ENCODE measurements at regions not wholly inside any gene's neighbourhood (a gene's known extent, or its start where the extent isn't known, plus 50 kb on each side); places are given as distances from the start of the nearest gene placed in this dataset.

GRCh38 chr4:123744664-123745290 lies 348.2 kb downstream of the SPRY1 start:
- DNase-seq (ENCODE audit: low spot score) = no peak

DNA sequence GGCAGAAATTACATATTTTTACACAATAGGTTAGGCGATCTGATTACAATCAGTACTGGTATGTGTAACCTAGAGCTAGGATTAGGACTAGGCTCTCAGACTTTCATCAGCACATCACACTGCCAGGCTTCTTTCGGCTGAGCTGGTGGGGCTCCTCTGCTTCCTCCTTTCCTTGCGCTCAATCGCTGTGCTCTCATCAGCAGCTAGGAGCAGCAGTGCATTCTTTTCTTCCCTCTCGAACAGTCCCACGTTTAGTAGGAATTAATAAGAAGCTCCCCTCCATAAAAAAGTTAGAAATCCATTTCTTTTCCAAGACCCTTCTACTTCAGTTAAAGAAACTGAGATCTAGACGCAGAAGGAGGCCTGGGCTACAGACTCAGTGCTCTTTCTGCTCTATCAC lies 350.4 kb downstream of the SPRY1 start:
- DNase-seq (ENCODE audit: low spot score) = no peak

DNA sequence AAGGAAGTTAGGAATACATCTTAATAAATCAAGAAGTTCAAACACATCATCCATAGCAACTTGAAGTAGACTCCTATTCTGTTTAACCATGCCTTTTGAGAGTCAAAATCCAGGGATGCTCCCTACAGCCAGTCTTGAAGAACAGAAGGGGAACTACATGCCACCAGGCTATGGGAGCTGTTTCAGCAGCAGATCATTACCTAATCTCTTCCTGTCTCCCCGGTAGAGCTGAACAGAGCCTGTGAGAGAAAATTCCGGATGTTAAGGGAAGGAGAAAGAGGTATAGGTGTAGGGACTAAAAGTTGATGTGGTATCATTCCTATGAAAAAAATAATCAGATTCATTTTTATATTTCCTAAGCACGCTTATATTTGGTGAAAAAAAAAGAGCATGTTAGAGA lies 352.2 kb downstream of the SPRY1 start:
- no peak for DNase-seq (ENCODE audit: low spot score)

GRCh38 chr4:123749383-123749782 lies 352.8 kb downstream of the SPRY1 start:
- DNase-seq (ENCODE audit: low spot score) = no peak

GRCh38 chr4:123750044-123750443 lies 353.4 kb downstream of the SPRY1 start:
- DNase-seq (ENCODE audit: low spot score) = no peak

- DNase-seq (ENCODE audit: low spot score) = no peak
These were observed 359.1 kb downstream of the SPRY1 start for GRCh38 chr4:123755655-123756054.

DNA sequence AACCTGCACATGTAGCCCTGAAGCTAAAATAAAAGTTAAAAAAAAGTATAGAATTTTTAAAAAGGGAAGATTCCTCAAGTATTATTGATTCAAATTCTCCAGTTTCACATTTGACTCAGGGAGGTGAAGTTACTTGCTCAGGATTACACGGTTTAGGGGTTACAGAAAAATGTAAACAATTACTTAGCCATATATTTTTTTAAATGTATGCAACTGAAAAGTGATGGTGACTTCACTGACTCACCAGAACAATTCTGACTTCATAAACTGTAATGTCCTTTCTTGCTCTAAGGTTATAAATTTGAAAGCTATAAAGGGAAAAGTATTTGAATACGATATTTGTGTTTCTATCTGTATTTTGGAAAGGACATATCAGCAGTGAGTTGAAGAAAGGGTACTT lies 371.2 kb downstream of the SPRY1 start:
- no peak for DNase-seq (ENCODE audit: low spot score)

DNA sequence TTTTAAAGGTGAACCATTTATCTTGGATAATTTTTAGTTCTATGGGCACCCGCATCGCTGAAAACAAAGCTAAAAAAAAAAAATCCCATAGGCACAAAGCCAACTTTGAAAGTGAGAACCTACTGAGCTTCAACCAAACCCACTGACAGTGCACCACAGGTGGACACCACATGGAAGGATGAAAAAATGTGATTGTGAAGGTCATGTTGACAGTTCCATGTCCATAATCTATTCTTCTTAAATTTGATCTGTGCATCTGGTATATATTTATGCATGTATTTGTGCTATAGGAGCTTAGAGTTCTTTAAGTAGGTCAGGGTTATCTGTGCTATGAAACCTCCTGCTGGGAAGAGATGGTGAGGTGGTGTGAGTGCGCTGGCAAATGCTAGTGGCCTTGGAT lies 374.3 kb downstream of the SPRY1 start:
- no peak for DNase-seq (ENCODE audit: low spot score)

GRCh38 chr4:123776267-123776666 lies 379.7 kb downstream of the SPRY1 start:
- no peak for DNase-seq (ENCODE audit: low spot score)

- no peak for DNase-seq (ENCODE audit: low spot score)
These were observed 380.8 kb downstream of the SPRY1 start for GRCh38 chr4:123777373-123777772.

DNA sequence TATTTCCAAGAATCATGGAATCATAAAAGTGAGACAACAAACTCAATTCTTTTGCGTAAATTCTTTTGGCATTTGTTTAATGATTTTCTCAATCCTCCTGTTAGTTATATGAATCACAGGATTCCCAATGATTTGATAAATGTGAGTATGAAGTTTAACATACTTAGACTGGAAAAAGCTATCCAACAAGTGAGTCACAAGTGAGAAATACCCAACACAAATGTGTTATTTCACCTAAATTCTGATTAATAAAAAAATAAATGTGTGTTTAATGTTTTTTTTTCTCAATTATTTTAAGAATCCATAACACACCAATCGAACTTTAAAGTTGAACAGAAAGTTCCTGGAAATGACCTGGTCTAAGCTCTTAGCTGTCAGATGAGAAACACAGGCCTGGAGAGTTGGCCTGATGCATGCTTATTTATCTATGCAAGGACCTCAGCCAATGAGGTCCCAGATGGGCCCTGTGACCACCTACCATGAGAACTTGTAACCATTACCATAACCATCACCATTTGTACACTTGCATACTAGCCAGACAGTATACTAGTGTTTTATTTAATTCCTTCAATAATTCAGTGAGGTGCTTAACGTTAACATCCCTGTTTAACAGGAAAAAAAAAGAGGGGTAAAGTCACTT lies 386.7 kb downstream of the SPRY1 start:
- DNase-seq (ENCODE audit: low spot score) = no peak

DNA sequence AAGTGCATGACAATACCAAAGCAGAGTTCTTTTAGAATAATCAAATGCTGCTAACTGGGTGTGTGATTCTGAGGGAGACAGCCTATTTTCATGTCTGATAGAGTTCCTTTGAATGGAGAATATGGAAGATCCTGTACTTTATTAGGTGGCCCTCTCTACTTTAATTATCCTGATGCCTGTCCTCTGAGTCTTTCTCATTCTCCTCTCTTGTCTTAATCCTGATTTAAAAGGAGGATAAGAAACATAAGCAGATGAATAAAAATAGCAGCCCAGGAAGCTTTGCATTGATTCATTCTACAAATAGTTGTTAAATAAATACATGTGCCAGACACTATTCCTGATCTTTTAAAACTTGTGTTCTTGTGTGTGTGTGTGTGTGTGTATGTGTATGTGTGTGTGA lies 387.3 kb downstream of the SPRY1 start:
- DNase-seq (ENCODE audit: low spot score) = no peak

DNA sequence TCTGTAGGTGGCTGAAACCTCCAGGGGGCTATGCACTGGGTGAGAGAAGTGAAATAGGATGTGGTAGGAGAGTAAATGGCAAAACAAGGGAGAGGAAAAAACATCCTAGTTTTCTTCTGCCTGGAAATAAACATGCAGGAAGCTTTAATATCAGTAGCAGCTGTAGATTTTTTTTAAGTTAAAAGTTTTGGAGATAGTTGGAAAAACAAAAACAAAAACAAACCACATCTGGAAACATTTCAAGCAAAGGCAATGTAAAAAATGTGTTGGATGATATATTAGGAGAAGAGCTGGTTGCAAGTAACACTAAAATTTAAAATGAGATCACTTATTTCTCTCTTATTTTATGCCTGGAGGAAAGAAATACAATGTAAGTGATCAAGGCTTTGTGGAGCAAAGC lies 388.0 kb downstream of the SPRY1 start:
- no peak for DNase-seq (ENCODE audit: low spot score)

DNA sequence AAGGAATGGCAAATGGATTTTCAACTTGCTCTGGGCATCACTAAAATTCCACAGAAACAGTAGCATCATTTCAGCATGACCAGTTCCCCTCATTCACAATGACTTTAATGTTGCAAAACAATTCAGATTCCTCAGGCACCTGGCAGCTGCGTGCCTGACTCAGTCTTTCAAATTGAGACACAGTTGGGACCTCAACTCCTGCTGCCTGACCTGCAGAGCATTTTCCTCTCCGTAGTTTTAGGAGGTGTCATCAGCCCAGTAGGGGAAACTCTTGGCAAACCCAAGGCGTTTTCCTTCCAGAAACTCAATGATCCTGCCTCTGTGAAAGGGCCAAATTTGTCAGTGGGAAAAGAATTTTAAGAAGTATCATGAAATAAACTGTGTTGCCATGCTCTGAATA lies 388.9 kb downstream of the SPRY1 start:
- DNase-seq (ENCODE audit: low spot score) = no peak

DNA sequence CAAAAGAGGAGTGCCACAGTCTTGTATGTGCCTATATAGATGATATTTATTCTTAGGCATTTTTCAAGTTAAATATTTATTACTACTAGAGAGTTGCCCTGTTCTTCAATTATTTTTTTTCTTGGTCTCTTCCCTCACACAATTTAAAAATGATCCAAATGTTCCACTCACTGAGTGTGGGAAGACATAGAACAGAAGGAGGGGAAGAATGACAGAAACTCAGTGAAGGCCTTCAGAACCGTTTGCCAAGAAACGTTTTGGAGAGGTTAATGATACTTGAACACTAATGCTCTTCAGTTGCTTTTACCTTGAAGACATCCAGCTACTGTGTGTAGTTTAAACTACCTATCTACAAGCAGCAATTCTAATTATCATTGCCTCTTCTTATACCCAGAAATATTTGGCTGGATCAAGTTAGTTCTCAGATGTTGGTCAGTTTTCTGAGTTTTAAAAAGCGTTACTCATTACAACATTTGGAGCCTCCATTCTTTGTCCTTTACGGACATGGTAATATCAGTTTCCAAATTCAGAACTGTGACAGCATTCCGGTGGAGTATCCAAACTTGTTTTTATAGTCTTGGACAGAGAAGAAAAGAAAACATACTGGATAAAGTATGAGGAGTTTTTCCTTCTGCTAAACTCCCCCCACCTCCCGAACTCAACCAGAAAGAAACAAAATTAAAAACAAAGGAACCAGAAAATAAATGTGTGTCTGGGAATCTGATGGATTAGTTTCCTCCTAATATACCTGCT lies 389.7 kb downstream of the SPRY1 start:
- DNase-seq (ENCODE audit: low spot score) = no peak

DNA sequence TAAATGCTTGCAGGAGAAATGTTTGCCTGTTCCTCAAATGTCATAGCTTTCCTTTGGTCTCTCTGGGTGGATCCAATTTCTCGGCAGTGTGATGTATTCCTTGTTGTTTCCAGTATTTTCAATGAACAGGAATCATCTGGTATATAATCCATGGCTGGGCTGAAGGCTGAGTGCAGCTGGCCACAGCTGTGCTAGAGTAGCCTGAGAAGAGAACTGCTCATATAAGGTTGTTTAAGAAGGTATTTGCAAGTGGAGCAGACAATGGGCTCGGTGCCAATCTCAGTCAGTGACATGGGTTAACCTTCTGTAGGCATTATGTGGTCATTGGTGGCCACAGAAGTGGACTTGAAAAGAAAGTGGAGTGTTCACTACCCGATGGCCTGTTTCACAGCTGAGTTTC lies 390.3 kb downstream of the SPRY1 start:
- DNase-seq (ENCODE audit: low spot score) = no peak

DNA sequence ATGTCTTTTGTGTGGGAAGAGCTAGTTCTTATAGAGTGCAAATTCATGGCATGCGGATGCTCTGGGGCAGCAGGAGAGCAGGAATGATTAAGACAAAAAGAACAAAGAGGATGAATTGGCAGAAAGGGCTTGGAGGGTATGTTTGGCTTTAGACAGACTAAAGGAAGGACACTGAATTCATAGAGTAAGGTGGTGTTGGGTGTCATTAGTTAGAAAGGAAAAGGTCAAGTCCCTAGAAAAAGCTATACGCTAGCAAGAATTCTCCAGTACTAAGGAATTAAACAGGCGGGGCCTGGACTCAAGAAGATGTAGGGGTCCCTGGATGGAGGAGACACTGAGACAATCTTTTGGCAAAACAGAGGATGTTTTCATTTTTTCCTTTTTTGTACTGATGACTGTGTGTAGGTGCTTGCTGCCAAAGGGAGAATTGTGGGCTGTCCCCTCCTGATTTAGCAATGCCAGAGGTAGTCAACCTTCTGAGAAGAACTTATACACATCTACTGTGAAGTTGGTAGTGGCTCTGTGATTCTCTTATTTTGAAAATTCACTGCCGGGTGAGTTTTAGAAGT lies 391.0 kb downstream of the SPRY1 start:
- DNase-seq (ENCODE audit: low spot score) = no peak

GRCh38 chr4:123788577-123788976 lies 392.0 kb downstream of the SPRY1 start:
- no peak for DNase-seq (ENCODE audit: low spot score)

DNA sequence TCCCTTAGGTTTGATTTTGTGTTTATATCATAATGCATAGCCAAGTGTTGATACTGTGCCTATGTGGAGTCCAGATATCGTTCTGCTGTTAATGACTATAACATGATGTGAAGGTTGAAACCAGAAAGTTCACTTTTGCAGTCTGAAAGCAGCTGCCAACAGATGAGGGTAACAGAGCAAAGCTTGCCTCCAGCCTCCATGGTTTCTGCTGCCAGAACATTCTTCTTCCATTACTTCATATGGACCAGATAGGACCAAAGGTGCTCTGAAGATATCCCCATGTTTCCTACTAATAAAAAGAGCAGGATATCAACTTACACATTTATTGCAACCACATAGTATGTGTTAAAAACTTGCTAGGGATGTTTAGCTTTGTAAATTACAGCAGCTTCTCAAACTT lies 394.1 kb downstream of the SPRY1 start:
- no peak for DNase-seq (ENCODE audit: low spot score)

DNA sequence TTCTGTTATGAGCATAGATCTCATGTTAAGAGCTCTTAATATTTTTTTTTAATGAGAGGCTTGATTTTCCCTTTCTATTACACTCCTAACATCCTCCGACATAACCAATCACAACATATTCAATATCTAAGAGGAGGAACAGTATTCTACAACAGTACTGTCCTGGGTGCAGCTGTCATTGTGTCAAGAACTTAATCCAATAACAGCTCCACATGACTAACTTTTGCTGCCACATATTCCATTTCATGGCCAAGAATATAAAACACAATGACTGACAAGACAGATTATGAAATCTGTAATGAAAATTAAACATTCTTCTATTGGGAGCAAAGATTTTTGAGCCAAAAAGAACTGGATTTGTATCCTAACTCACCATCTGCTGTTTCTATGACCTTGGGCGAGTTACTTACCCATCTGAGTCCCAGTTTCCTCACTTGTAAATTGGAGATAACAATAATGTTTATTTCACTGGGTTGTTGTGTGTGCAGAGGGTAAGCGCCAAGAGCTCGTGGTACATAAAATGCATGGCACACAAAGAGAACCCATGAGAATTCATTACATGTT lies 405.6 kb downstream of the SPRY1 start:
- no peak for DNase-seq (ENCODE audit: low spot score)

DNA sequence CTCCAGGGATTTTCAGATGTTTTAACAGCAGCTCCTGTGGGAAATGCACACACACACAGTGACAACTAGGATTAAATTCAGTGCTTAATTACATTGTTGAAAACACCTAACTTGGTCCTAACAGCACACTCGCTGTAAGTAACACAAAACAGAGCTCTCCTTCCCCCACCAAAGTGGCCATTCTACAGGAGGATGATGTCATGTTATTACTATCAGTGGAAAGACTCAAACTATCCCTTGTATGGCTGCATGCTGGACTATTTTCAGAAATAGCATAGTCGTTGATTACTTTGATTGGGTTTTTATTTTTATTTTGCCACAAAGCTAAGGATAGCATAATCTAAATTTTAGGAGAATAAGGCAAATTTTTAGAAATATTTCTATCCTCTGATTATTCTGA lies 406.3 kb downstream of the SPRY1 start:
- DNase-seq (ENCODE audit: low spot score) = no peak

- no peak for DNase-seq (ENCODE audit: low spot score)
These were observed 407.7 kb downstream of the SPRY1 start for GRCh38 chr4:123804196-123804721.
